SK-N-MC (cell line): ENCODE measurements at regions not wholly inside any gene's neighbourhood (a gene's known extent, or its start where the extent isn't known, plus 50 kb on each side); places are given as distances from the start of the nearest gene placed in this dataset.

ENCODE experiments used
- EZH2 ChIP-seq: fragments of 200-600 bp; sonication (generic); IDR thresholded peaks from one replicate; pipeline ENCODE4 v1.6.1; 2017; ENCODE audit warnings: antibody characterized with exemption
- POLR2AphosphoS5 ChIP-seq: IDR thresholded peaks from 2 replicates; pipeline ENCODE4 v1.6.1; 2012; ENCODE audit warnings: mild to moderate bottlenecking, low read depth, low read length, borderline replicate concordance

GRCh38 chr12:58296863-58297262 is 355.5 kb downstream of the ATP23 start:
- TF ChIP-seq EZH2, result no peak
- no peak for TF ChIP-seq POLR2AphosphoS5
